ENCODE measurements at regions not wholly inside any gene's neighbourhood (a gene's known extent, or its start where the extent isn't known, plus 50 kb on each side); places are given as distances from the start of the nearest gene placed in this dataset.

GRCh38 chr4:117678861-117679260, 355.4 kb upstream of the NDST3 start:
- ATAC-seq (no peak), DNase-seq (no peak)
- no peak for TF ChIP-seq CTCF (IDR thresholded peaks at IDR 0.05)
- no peaks in the 10 kb centered on the region for H3K27me3 ChIP-seq (ENCODE audit: insufficient read depth in 3 of 3, low read length in 2 of 3)
- no peaks in the 10 kb centered on the region for H3K36me3 ChIP-seq (ENCODE audit: insufficient read depth in 1 of 2, low read depth in 1 of 2)
- intact Hi-C loops (cut with DNase I) = no loop called here
- no peak overlapping the region for H3K27ac ChIP-seq
- H3K9me3 ChIP-seq = no peaks in the 10 kb centered on the region
- 70 to 74% (median 71%) methylated on average over 4 of the region's 4 CpGs for WGBS, 3 donors
- H3K4me3 ChIP-seq = no peak overlapping the region
- no peaks in the 10 kb centered on the region for H3K4me1 ChIP-seq

DNA sequence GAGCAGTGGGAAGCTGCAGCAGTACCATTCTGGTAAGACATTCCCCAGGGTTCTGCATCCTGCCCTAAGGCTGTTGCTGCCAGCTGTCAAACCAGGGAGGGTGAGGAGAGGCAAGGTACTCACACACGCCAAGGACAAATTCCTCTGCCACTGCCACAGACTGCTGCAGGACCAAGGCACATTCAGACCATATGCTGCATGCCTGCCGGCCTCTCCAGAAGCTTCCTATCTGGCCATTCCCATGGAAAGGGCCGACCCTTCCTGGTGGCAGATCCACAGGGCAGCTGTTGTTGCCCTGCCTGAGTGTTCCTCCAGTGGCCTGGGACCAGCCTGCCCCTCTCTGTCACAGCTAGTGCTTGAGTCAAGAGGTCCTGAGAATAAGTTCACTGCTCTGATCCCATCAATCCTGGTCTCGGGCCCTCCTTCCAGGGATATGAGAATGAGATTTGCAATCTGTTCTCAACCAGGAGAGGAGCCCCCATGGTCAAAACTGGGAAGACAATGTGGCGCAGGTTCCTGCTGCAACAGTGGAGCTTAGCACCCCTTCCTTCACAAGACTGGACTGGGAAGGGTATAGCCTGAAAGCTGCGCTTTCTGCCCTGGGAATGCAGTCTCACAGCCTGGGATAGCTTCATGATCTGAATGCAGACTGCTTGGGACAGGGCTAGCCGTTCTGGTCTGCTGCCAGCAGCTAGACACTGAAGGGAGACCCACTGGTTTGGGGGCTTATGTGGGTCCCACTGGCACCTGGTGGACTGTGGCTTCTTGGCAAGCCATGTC, 342.5 kb upstream of the NDST3 start:
- no peak for ATAC-seq
- Histone ChIP-seq H3K27ac (no peak overlapping the region), H3K27me3 (ENCODE audit: insufficient read depth in 3 of 3, low read length in 2 of 3) (no peaks in the 10 kb centered on the region), H3K9me3 (no peaks in the 10 kb centered on the region), H3K36me3 (ENCODE audit: insufficient read depth in 1 of 2, low read depth in 1 of 2) (no peaks in the 10 kb centered on the region), H3K4me3 (no peak overlapping the region), H3K4me1 (no peaks in the 10 kb centered on the region)
- no peak for TF ChIP-seq CTCF (IDR thresholded peaks at IDR 0.05)
- intact Hi-C loops (cut with DNase I) = no loop called here
- no peak for DNase-seq
- WGBS, 3 donors = 74 to 81% (median 75%) methylated on average over 7 of the region's 7 CpGs

DNA sequence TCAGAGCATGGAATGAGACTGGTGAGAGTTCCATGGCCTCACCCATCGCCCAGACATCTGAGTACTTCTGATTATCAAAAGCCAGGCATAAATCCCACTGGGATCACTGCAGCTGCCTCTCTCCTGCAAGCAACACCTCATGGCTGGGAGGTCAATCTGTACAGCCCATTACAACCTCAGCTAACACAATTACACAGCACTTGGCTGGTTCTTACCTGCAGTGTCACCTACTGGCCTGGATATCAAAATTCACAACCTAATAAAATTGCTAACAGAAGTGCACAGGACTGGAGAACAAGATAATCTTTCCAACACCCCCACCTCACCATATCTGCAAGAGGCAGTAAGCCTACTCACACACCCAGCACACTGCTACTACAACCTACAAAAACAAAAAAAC, 341.7 kb upstream of the NDST3 start:
- no peak overlapping the region for H3K27ac ChIP-seq
- no peak for DNase-seq
- ATAC-seq = no peak
- WGBS, 3 donors = 67 to 69% (median 68%) methylated on average over 1 of the region's 1 CpG
- intact Hi-C loops (cut with DNase I) = no loop called here
- H3K27me3 ChIP-seq (ENCODE audit: insufficient read depth in 3 of 3, low read length in 2 of 3) = no peaks in the 10 kb centered on the region
- H3K4me1 ChIP-seq = no peaks in the 10 kb centered on the region
- no peak overlapping the region for H3K4me3 ChIP-seq
- H3K36me3 ChIP-seq (ENCODE audit: insufficient read depth in 1 of 2, low read depth in 1 of 2) = no peaks in the 10 kb centered on the region
- TF ChIP-seq CTCF (IDR thresholded peaks at IDR 0.05) = no peak
- no peaks in the 10 kb centered on the region for H3K9me3 ChIP-seq

DNA sequence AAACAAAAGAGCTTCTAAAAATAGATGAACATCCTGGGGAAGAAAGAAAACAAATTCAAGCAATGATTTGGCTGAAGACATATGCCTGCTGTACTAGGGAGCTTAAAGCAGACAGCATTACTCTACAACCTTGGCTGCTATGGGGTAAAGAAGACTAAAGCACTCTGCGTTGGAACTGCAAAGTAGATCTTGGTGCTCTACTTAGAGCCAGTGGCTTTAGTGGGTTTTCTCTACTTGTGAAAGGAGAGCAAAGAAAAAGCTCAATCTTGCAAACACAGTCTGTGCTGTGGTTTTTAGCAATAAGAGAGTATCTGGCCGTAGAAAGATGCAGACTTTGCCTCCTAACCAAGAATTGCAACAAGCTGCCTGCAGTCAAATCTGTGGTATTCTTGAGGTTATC, 334.7 kb upstream of the NDST3 start:
- intact Hi-C loops (cut with DNase I) = no loop called here
- H3K36me3 ChIP-seq (ENCODE audit: insufficient read depth in 1 of 2, low read depth in 1 of 2) = no peaks in the 10 kb centered on the region
- 75 to 92% (median 82%) methylated on average over 2 of the region's 2 CpGs for WGBS, 3 donors
- H3K4me1 ChIP-seq = no peaks in the 10 kb centered on the region
- no peak overlapping the region for H3K27ac ChIP-seq
- no peak for TF ChIP-seq CTCF (IDR thresholded peaks at IDR 0.05)
- DNase-seq (no peak), ATAC-seq (no peak)
- H3K9me3 ChIP-seq = no peaks in the 10 kb centered on the region
- no peaks in the 10 kb centered on the region for H3K27me3 ChIP-seq (ENCODE audit: insufficient read depth in 3 of 3, low read length in 2 of 3)
- no peak overlapping the region for H3K4me3 ChIP-seq
